C1 segment of cervical spinal cord (tissue), 14 donors: ENCODE measurements at regions not wholly inside any gene's neighbourhood (a gene's known extent, or its start where the extent isn't known, plus 50 kb on each side); places are given as distances from the start of the nearest gene placed in this dataset.
"Not testable (repeated sequence)": the region's sequence is repeated elsewhere in the genome, so short reads cannot be mapped to it uniquely, and the experiment has no call there.

Source experiments
- DNase-seq, 14 donors: peaks; one replicate each; lab custom pipeline; 2025; lab: John Stamatoyannopoulos, UW

DNA sequence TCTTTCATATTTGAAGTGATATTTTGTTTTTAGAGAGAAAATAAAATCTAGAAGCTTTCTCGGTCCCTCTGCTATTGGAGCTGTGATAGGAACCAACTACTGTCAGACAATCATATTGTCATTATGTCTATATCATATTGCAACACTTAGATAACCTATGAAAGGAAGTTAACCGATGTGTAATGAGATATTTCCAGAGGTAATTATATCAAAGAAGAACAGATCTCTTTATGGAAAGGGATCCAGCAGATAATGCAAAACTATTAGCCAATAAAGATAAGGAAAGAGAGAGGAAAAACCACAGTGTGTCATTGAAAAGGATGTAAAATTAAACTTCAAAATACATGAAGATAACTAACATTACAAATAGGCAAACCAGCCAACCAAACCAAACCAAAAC, 529.1 kb upstream of the CCDC54 start:
- no peak for DNase-seq

DNA sequence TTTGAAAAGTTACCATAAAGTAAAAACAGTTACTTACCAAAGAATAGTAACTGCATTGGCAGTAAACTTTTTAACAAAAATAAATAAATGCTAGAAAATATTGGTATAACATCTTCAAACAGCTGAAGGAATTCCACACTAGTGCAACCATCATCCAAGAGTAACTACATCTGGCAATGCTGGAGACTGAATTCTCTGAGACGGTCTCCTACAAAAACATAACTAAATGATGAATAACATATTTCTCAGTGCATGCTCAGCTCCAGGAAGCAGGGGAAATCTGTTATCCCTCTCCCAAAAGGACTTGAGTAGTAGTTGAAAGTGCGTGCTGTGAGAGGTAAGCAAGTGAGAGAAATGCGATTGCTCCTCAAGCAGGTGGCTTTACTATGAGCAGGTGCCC, 526.8 kb upstream of the CCDC54 start:
- DNase-seq, result no peak

DNA sequence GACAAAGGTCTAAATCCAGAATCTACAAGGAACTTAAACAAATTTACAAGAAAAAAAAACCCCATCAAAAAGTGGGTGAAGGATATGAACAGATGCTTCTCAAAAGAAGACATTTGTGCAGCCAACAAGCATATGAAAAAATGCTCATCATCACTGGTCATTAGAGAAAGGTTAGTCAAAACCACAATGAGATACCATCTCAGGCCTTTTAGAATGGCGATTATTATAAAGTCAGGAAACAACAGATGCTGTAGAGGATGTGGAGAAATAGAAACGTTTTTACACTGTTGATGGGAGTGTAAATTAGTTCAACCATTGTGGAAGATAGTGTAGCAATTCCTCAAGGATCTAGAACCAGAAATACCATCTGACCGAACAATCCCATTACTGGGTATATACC, 518.9 kb upstream of the CCDC54 start:
- DNase-seq, result not testable (repeated sequence)

DNA sequence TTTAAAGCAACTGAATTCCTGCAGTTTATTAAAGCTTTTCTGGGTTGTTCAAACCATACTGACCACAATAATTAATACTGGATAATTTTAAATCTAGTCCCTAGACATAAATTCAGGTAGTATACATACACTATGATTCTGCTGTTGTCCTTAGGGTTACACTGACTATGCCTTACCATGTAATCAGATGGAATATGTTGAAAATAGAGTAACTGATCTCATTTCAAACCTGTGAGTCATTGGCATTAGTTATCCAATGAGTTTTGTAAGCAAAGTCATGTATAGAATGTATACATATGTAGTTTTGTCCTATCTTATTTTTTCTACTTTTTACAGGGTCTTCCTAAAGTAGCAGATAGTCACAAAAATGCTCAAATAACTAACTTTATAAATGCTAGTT, 517.1 kb upstream of the CCDC54 start:
- DNase-seq, result no peak

DNA sequence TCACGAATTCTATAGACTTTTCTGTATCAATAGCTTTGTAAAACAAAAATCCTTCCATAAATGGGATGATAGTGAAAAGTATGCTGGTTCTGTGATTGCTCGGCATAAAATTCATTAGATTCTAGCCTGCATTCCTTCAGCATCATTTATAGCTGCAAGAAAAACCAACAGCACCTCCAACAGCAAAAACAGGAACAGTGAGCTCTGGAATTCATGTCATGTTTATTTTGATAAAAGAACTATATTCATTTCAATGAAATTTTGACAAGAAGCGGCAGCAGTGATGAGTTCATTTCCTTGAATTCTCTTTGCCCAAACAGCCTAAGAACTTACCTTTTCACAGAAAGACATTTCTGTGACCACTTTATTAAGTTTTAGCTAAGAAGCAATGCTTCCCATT, 515.2 kb upstream of the CCDC54 start:
- no peak for DNase-seq

DNA sequence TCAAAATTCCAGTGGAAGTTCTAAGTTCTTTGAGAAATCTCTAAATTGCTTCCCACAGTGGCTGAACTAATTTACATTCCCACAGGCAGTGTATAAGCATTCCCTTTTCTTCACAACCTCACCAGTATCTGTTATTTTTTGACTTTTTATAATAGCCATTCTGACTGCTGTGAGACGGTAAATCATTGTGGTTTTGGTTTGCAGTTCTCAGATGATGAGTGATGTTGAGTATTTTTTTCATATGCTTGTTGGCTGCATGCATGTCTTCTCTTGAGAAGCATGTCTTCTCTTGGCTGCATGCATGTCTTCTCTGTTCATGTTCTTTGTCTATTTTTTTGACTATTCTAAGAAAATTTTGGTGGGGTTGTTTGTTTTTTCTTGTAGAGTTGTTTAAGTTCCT, 499.6 kb upstream of the CCDC54 start:
- no peak for DNase-seq

DNA sequence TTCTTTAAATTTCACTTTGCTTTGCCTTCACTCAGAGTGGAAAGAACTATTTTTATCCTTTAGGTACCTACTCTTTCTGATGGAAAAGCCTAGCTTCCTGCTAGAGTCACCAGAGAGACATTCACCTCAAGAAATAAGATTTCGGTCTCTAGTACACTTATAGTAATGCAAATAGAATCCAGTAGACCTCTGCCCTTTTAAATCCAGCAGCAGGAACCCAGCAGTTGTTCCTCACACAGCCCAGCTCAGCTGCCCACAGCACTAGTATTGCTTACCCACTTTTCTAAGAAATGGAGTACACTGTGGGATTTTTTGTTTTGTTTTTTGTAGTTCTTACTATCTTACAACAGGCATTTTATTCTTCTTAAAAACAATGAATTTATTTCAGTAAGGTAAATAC, 497.0 kb upstream of the CCDC54 start:
- DNase-seq, result no peak

DNA sequence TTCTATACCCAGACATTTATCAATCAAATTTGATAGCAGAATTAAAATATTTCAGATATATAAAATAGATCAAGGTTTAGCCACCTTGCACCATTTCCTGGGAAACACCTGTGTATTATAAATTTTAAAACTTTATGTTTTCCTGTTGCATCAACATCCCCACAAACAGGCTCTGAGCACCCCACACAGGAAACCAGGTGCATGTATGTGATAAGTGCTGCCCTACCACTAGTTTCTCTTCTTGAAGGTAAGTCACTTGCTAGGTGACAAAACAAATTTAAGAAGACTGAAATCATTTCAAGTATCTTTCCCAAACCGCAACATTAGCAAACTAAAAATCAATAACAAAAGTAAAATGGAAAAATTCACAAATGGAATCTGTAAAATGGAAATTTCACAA, 496.1 kb upstream of the CCDC54 start:
- no peak for DNase-seq

DNA sequence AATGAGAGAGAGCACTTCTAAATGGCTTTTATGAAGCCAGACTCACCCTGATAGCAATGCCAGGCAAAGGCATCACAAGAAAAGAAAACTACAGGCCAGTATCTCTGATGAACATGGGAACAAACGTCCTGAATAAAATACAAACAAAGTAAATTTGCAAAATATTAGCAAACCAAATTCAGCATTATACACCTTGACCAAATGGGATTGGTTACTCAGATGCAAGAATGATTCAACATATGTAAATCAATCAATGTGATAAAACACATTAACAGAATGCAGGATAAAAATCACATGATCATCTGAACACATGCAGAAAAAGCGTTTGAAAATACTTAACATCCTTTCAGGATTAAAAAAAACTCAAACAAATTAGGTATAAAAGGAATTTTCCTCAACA, 494.9 kb upstream of the CCDC54 start:
- DNase-seq, result no peak

DNA sequence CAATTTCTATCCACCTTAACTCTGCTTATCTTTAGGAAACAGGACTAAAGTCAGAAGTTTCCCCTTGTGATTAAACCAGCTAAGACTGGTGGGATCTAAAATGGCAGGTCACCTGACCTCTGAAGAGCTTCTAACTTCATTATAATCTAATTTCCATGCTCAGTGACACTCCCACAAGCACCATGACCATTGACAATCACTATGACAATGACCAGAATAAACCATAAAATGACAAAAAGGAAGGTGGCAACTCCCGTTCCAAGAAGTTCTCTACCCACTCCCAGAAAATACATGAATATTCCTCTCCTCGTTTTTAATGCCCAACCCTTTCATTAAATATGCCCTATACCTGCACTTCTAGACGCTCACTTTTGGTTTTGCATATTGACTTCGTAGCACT, 471.2 kb upstream of the CCDC54 start:
- no peak for DNase-seq

DNA sequence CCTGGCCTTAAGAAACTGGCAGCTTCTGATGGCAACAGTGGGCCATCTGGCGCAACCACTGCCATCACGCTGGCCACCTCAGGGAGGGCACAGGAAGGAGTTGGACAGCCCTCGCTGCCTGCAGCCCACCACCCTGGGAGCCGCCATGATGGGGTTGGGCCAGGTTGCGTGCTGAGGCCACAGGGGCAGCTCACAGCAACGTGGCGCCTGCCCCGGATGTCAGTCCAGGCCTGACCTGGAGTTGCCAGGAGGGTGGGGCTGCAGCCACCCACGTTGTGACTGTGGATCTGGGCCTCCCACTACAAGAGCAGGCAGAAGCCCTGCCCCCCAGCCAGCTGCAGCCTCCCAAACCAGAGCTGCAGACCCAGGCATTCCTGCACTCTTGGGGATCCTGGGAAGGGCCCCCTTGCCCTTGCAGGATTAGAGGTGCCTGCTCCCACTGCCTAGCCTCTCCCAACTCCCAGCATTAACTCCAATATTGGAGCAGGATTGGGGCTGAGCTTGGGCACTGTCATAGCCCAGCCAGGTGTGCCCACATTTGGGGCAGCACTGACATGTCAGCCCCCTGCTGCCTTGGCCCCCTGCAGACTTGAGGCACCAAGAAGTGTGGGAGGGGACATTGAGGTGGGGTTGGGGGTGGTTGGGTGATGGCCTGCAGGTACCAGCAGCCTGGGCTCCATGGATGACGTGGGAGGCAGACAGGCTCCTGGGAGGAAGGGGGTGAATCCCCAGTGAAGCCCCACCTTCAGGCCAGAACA, 468.9 kb upstream of the CCDC54 start:
- DNase-seq, result no peak

DNA sequence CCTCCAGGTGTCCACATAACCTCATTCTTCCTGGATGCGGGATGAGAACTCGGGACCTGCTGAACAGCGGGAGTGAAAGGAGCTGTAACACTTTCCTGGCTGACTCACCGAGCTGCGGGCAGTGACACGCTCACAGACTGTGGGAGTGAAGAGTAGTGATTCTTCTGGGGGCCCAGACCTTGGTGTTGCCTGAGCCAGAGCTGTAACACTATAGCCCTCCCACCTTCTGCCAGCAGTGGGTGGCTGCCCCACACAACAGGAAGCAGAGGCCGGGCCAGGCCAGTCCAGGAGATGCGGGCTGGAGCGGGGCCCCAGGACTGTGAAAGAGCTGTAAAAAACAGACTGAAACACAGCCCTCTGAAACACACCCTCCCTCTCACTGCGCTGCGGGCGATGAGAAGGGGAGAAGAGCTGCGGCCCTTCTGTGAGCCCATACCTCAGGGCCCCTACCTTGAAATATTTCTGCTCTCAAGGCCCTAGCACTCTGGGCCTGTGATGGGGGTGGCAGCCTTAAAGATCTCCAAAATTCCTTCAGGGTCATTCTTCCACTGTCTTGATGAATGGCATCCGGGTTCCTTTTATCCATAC, 464.0 kb upstream of the CCDC54 start:
- DNase-seq, result no peak

DNA sequence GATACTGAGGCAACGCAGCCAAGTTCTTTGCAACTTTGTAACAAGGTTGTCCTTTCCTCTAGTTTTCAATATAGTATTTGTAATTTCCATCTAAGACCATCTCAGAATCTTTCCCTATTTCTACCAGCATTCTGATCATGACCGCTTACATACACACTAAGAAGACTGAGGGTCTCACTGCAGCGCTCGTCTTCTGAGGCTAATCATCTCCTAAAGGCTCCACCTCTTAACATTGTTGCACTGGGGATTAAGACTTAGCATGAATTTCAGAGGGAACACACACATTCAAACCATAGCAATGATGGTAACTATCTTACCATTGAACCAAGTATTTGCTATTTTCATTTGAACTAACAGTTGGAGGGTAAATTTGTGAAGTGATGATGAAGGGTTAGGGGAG, 463.3 kb upstream of the CCDC54 start:
- DNase-seq, result no peak

DNA sequence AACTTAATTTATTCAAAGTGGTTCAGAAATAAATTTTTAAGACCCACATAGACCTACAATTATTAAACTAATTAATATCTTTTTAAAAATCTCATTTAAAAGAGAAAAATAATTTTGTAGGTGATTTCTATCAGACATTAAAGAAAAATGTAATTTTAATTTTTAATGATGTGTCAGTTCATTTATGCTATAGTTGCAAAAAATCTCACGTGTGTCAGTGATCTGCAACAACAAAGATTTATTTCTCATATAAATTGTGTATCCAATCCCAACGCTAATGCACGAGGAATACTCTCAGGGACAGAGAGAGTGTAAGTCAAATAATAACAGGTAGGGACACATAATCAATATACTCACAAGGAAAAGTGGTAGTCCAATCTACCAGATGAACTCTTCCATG, 456.6 kb upstream of the CCDC54 start:
- no peak for DNase-seq

DNA sequence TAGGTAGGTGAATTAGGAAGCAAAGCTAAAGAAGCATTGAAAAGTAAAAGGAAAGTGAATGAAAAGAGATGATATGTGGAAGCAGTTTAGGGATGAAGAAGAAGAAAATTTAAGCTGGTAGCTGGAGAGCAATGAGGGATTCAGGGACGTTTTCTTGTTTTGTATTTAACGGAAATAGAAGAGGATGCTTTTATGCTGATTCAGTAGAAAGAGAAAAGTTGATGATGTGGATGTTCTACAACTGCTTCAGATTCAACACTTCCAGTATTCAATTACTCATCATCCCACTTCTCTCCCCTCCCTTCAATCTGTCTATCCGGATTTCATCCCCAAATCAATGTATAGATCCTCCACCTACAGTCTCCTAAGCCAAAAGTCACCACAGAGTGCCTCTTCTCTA, 448.2 kb upstream of the CCDC54 start:
- DNase-seq, result no peak

DNA sequence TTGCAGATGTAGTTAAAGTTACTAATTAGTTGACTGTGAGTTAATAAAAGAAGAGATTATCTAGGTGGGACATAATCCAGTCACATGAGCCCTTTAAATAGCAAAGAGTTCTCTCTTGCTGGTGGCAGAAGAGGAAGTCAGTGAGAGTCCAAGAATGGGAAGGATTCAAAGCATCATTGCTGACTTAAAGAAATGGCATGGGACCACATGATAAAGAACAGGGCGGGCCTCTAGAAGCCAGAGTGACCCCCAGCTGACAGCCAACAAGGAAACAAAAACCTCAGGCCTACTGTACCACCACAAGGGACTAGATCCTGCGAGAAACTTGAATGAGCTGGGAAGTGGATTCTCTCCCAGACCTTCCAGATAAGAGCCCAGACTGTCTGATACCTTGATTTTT, 447.2 kb upstream of the CCDC54 start:
- no peak for DNase-seq

DNA sequence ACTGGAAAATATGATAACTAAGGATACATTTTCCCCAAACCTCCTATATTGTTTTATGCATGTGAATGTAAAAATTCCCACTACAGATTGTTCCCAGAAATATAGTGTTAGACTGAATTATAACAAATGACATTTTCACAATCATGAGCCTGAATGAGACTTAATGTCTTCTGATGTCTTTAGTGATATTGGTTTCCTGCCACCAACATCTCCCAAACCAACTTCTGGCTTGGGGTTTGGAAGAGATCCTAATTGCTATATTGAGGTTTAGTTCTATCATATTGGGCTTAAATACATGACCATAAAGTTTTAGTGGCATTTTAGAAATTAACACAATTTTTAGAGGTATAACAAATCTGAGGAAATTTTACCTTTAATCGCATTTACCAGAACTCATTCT, 445.3 kb upstream of the CCDC54 start:
- no peak for DNase-seq

DNA sequence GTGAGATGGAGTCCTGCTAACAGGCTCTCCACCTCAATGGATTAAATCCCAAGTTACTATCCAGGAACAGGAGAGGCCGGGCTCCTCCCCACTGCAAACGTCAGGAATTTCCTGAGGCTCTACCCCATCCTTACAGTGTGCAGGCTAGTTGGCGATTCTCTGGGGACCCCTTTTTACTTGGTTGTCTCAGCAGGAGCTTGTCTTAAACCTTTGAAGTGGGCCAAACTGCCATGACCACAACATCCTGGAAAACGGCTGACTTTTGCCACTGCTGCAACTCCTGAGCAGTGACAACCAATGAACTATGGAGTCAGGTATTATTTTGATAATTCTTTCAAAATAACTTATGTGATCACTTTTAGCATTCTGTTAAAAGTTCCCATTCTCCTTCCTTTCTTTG, 440.9 kb upstream of the CCDC54 start:
- DNase-seq, result no peak

DNA sequence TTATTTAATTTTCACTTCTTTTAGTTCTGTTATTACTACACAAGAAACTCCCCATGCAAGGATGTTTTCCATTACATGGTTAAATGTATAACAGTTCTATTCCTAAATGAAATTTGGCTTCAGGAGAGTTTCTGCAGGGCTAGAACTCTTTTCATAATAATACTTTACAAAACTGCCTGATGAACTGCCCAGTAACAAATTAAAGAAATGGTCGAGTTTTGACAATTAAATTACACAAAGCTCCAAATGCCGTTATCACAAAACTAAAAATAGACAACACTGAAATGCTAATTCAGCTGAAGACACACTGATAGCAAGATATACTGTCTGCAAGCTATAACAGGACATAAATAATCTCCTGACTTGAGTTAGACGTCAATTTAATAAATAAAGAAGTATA, 435.2 kb upstream of the CCDC54 start:
- DNase-seq, result no peak

DNA sequence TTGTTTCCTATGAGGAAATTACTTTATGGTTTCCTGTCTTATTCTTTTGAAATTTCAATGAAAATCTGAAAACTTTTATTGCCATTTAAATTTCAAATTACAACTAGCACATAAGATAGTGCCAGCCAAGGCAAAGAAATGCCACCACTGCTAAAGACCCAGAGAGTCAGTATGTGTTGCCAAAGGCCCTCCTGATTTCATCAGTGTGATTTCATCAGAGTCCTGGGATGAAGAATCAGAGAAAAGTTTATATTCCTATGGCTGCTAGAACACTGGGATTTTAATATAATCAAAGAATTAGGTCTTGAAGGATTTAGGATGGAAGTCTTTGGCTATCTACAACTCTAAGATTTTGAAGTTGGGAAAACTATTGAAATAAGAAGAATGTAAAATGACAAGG, 434.2 kb upstream of the CCDC54 start:
- no peak for DNase-seq

DNA sequence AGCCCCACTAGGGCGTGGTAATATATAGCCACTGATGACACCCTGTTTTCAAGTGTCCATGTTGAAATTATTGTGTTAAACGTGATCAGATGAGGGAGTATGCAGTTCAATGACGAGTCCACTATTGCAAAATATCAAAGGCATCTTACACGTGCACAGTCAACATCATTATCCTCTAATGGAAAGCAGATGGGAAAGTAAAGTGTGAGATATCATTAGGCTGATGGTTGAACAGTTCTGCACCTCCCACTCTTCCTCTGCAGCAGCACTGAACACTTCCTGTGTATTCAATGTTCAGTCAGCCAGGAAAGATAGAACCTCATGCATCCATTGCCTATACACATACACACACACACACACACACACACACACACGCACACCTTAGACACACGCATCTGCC, 431.8 kb upstream of the CCDC54 start:
- no peak for DNase-seq

DNA sequence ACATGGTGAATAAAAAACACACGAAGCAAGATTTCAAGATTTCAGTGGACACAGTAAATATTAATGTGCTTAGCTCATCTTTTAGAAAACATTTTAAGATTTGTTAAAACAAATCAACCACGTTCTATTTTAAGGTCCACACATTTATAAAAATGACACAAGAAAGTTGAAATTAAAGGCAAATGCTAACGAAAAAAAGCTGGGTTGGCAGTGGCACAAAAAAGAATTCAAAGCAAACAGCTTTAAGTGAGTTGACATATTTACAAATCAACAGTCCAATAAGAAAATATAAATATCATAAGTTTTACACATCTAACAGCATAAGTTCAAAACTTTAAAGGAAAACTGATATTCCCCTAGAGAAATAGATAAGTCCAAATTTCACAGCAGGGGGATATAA, 430.4 kb upstream of the CCDC54 start:
- DNase-seq, result no peak

DNA sequence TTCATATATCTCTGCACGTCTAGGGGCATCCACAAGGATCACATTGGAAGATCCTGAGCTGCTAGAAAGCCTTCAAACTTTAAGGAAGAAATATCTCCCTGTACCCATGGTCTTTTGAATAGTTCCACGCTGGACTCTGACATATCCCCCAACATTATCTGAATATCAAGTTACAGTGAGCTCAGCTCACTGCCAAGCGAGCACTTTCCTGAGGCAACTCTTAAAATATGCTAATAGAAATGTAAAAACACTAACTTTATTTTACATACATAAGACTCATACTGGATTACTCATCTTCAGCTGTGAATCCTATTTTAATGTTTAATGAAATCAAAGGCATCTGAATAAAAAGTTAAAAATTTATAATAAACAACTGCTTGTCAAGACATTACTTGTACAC, 420.2 kb upstream of the CCDC54 start:
- DNase-seq, result no peak

DNA sequence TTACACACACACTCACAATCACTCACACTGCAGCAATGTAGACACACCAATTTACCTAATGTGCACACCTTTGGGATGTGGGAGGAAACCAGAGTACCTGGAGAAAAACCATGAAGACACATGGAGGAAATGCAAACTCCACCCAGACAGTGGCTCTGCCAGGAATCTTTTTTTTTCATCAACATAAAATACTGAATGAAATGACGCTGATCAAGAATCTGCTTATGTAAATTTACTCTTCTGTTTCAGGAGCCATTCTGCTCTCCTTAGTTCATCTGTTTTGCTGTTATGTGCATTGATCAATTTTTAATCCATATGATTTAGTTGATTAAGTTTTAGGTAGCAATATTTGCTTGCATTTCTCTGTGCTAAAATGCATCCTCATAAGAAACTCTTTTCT, 414.2 kb upstream of the CCDC54 start:
- no peak for DNase-seq
